Right lung (tissue), 2 donors: ENCODE measurements at regions not wholly inside any gene's neighbourhood (a gene's known extent, or its start where the extent isn't known, plus 50 kb on each side); places are given as distances from the start of the nearest gene placed in this dataset.
A peak's percentile ranks its signal among the peaks of the same experiment; 100 is the strongest.

Experiments used
- DNase-seq, 2 donors: peaks; one replicate each; pipeline ENCODE4 v3.0.0-alpha.2; 2013

GRCh38 chr17:77666462-77666861, 292.0 kb upstream of the TNRC6C start:
- no peak for DNase-seq

- DNase-seq = no peak
These were observed 291.6 kb upstream of the TNRC6C start for GRCh38 chr17:77666881-77667395.

- DNase-seq = no peak
These were observed 291.0 kb upstream of the TNRC6C start for GRCh38 chr17:77667478-77667877.

- DNase-seq = no peak
These were observed 290.0 kb upstream of the TNRC6C start for GRCh38 chr17:77668518-77668917.

GRCh38 chr17:77670173-77670572, 288.3 kb upstream of the TNRC6C start:
- no peak for DNase-seq

GRCh38 chr17:77674358-77674757, 284.1 kb upstream of the TNRC6C start:
- no peak for DNase-seq

- no peak for DNase-seq
These were observed 283.1 kb upstream of the TNRC6C start for GRCh38 chr17:77675411-77675810.

- DNase-seq = no peak
These were observed 282.7 kb upstream of the TNRC6C start for GRCh38 chr17:77675816-77676215.

- DNase-seq = no peak
These were observed 282.3 kb upstream of the TNRC6C start for GRCh38 chr17:77676237-77676661.

GRCh38 chr17:77677211-77677610, 281.3 kb upstream of the TNRC6C start:
- no peak for DNase-seq

GRCh38 chr17:77677630-77678029, 280.9 kb upstream of the TNRC6C start:
- no peak for DNase-seq

GRCh38 chr17:77679589-77679988, 278.9 kb upstream of the TNRC6C start:
- no peak for DNase-seq

- peak in 1 of 2 donors; percentile 23 for DNase-seq
These were observed 276.6 kb upstream of the TNRC6C start for GRCh38 chr17:77681861-77682260.

GRCh38 chr17:77684803-77685798, 273.4 kb upstream of the TNRC6C start:
- no peak for DNase-seq

GRCh38 chr17:77685881-77686486, 272.5 kb upstream of the TNRC6C start:
- DNase-seq = no peak

- DNase-seq = no peak
These were observed 271.6 kb upstream of the TNRC6C start for GRCh38 chr17:77686903-77687302.

- no peak for DNase-seq
These were observed 271.1 kb upstream of the TNRC6C start for GRCh38 chr17:77687417-77687816.

- DNase-seq = no peak
These were observed 270.6 kb upstream of the TNRC6C start for GRCh38 chr17:77687921-77688320.

- DNase-seq = no peak
These were observed 270.1 kb upstream of the TNRC6C start for GRCh38 chr17:77688369-77688768.

GRCh38 chr17:77690271-77691161, 268.0 kb upstream of the TNRC6C start:
- DNase-seq = no peak

- DNase-seq = no peak
These were observed 267.1 kb upstream of the TNRC6C start for GRCh38 chr17:77691216-77692085.
